B cell (primary cell): ENCODE measurements at regions not wholly inside any gene's neighbourhood (a gene's known extent, or its start where the extent isn't known, plus 50 kb on each side); places are given as distances from the start of the nearest gene placed in this dataset.

Experiments
- ATAC-seq: fragments of 200-7000 bp; cut with Tn5 transposase; one replicate; pipeline ENCODE4 v1.10.0; 2021; ENCODE audit warnings: low read depth, mild to moderate bottlenecking, moderate number of reproducible peaks, moderate library complexity
- CTCF ChIA-PET: fragments of 350-600 bp; sonication (Branson Sonifier 250); formaldehyde crosslinking; loops from one replicate; lab custom pipeline; 2021; ENCODE audit warnings: antibody characterized with exemption, inconsistent platforms; lab: Charles Lee
- POLR2A ChIA-PET: fragments of 350-600 bp; sonication (Branson Sonifier 250); formaldehyde crosslinking; loops from one replicate; lab custom pipeline; 2021; ENCODE audit warnings: antibody characterized with exemption; lab: Charles Lee
- DNase-seq: peaks from one replicate; pipeline ENCODE4 v3.0.0; 2013
- H2AFZ ChIP-seq: 2 replicates; pipeline ENCODE4 v1.6.1; 2012; ENCODE audit warnings: mild to moderate bottlenecking, low read depth, low read length; ENCODE audit not compliant: insufficient read depth, poor library complexity, severe bottlenecking
- H3K27ac ChIP-seq, 2 donors: 1 replicate in 1 of 2; 2 replicates in 1 of 2; pipeline ENCODE4 v1.5.1; 2012 to 2013; ENCODE audit warnings: low read length in 2 of 2, mild to moderate bottlenecking in 2 of 2, moderate library complexity in 1 of 2
- H3K27me3 ChIP-seq, 4 experiments: fragments of 200-600 bp in 1 of 4; sonication (generic) in 1 of 4; replicated peaks in 1 of 4; 1 replicate in 2 of 4; 2 replicates in 2 of 4; pipeline versions ENCODE4 v1.6.1 to v1.7.0; 2013 to 2016; ENCODE audit warnings: low read length in 3 of 4, mild to moderate bottlenecking in 2 of 4, mixed read lengths in 1 of 4, moderate library complexity in 1 of 4; ENCODE audit not compliant: insufficient read depth in 4 of 4, control insufficient read depth in 3 of 4; ENCODE audit errors: control extremely low read depth in 1 of 4
- H3K36me3 ChIP-seq, 2 experiments: replicated peaks in 1 of 2; 1 replicate in 1 of 2; 2 replicates in 1 of 2; pipeline versions ENCODE4 v1.6.1 to v1.7.1; 2013; ENCODE audit warnings: low read length in 1 of 2; ENCODE audit not compliant: insufficient read depth in 2 of 2, control insufficient read depth in 1 of 2; ENCODE audit errors: control extremely low read depth in 1 of 2, extremely low read depth in 1 of 2
- H3K4me1 ChIP-seq, 2 donors: fragments of 200-600 bp in 1 of 2; sonication (generic) in 1 of 2; 1 replicate in 1 of 2; 2 replicates in 1 of 2; pipeline versions ENCODE4 v1.5.1 to v1.6.1; 2013 to 2017; ENCODE audit warnings: low read length in 2 of 2; ENCODE audit not compliant: control insufficient read depth in 2 of 2, insufficient read depth in 2 of 2
- H3K4me2 ChIP-seq: replicated peaks from 2 replicates; pipeline ENCODE3; 2012; ENCODE audit warnings: mild to moderate bottlenecking, low read depth, low read length; ENCODE audit not compliant: poor library complexity, severe bottlenecking
- H3K4me3 ChIP-seq, 5 experiments: fragments of 200-600 bp in 1 of 5; sonication (generic) in 1 of 5; 1 replicate in 3 of 5; 2 replicates in 2 of 5; pipeline versions ENCODE4 v1.5.1 to v1.7.0; 2011 to 2016; ENCODE audit warnings: low read length in 4 of 5, mild to moderate bottlenecking in 4 of 5, low read depth in 2 of 5, control low read depth in 1 of 5, moderate library complexity in 1 of 5; ENCODE audit not compliant: insufficient read depth in 1 of 5; ENCODE audit errors: control extremely low read depth in 1 of 5, extremely low read depth in 1 of 5
- H3K79me2 ChIP-seq: fragments of 200-600 bp; sonication (generic); one replicate; pipeline ENCODE4 v1.6.0; 2016; ENCODE audit warnings: low read length; ENCODE audit not compliant: control insufficient read depth, insufficient read depth
- H3K9ac ChIP-seq: fragments of 200-600 bp; sonication (generic); 2 replicates; pipeline ENCODE4 v1.6.1; 2017; ENCODE audit warnings: mild to moderate bottlenecking, low read length, moderate library complexity
- H3K9me3 ChIP-seq, 3 donors: one replicate each; pipeline versions ENCODE4 v1.6.1 to v1.7.1; 2013; ENCODE audit warnings: low read length in 2 of 3; ENCODE audit not compliant: control insufficient read depth in 2 of 3, insufficient read depth in 1 of 3; ENCODE audit errors: control extremely low read depth in 1 of 3
- H4K20me1 ChIP-seq: 2 replicates; pipeline ENCODE4 v1.6.0; 2012; ENCODE audit warnings: mild to moderate bottlenecking, low read length; ENCODE audit not compliant: insufficient read depth, control insufficient read depth, poor library complexity, severe bottlenecking
- H3K27ac Mint-ChIP-seq: one replicate; pipeline ENCODE4 v1.8.0; 2021; ENCODE audit warnings: mixed read lengths
- H3K27me3 Mint-ChIP-seq: one replicate; pipeline ENCODE4 v1.8.0; 2021; ENCODE audit warnings: mixed read lengths
- H3K4me1 Mint-ChIP-seq: one replicate; pipeline ENCODE4 v1.8.0; 2021; ENCODE audit warnings: mixed read lengths
- H3K4me3 Mint-ChIP-seq: one replicate; pipeline ENCODE4 v1.8.0; 2021; ENCODE audit warnings: mixed read lengths
- H3K9me3 Mint-ChIP-seq: one replicate; pipeline ENCODE4 v1.8.0; 2022; ENCODE audit warnings: mixed read lengths; ENCODE audit not compliant: insufficient read depth
- EZH2 ChIP-seq: IDR thresholded peaks from 2 replicates; pipeline ENCODE4 v1.6.1; 2012; ENCODE audit warnings: borderline replicate concordance, low read depth, mild to moderate bottlenecking, moderate library complexity, low read length; ENCODE audit not compliant: insufficient read depth, poor library complexity, severe bottlenecking
- WGBS: methylation state at CpG from one replicate; pipeline ENCODE4 v1.1.5; 2013; ENCODE audit warnings: missing lambda C conversion rate; ENCODE audit not compliant: insufficient coverage; 5-methylcytosine and 5-hydroxymethylcytosine counted together
- intact Hi-C: fragments of 100-400 bp; cut with micrococcal nuclease; formaldehyde crosslinking; loops from one replicate; pipeline ENCODE4 v1.10.0; 2022
- TF ChIP-seq, protein P1 (sequence below): fragments of 200-600 bp; IDR thresholded peaks from one replicate; pipeline ENCODE4 v1.8.0; 2022; ENCODE audit warnings: antibody characterized with exemption, mild to moderate bottlenecking

DNA sequence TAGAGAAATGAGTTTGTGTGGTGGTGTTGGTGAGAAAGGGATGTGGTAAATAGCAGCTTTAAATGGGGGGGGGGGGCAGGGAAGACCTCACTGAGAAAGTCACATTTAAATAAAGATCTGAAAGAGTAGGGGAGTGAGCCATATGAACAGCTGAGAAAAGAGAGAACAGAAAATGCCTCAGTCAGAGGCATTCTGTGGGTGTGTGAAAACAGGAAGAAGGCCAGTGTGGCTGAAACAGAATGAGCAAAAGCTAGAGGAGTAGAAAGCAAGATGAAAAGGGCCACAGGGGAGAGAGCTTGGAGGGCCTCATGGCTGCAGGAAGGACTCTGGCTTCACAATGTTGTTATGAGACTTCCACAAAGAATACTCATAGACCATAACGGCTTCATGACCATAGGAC lies 783.3 kb downstream of the ZPLD1 start:
- no peaks in the 10 kb centered on the region for H3K4me1 ChIP-seq
- H3K4me2 ChIP-seq: no peak overlapping the region
- H3K27ac Mint-ChIP-seq: no peak overlapping the region
- no peaks in the 10 kb centered on the region for H4K20me1 ChIP-seq
- H3K9me3 Mint-ChIP-seq: peaks cover 4% of the 10 kb centered on the region
- H3K9ac ChIP-seq: no peak overlapping the region
- no peaks in the 10 kb centered on the region for H3K79me2 ChIP-seq
- H3K4me3 Mint-ChIP-seq: no peak overlapping the region
- TF ChIP-seq EZH2: no peak
- TF ChIP-seq, protein P1, sequence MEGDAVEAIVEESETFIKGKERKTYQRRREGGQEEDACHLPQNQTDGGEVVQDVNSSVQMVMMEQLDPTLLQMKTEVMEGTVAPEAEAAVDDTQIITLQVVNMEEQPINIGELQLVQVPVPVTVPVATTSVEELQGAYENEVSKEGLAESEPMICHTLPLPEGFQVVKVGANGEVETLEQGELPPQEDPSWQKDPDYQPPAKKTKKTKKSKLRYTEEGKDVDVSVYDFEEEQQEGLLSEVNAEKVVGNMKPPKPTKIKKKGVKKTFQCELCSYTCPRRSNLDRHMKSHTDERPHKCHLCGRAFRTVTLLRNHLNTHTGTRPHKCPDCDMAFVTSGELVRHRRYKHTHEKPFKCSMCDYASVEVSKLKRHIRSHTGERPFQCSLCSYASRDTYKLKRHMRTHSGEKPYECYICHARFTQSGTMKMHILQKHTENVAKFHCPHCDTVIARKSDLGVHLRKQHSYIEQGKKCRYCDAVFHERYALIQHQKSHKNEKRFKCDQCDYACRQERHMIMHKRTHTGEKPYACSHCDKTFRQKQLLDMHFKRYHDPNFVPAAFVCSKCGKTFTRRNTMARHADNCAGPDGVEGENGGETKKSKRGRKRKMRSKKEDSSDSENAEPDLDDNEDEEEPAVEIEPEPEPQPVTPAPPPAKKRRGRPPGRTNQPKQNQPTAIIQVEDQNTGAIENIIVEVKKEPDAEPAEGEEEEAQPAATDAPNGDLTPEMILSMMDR: no peak
- no peak overlapping the region for H2AFZ ChIP-seq
- H3K4me1 Mint-ChIP-seq: no peaks in the 10 kb centered on the region
- no peaks in the 10 kb centered on the region for H3K27me3 ChIP-seq
- H3K27me3 Mint-ChIP-seq: no peaks in the 10 kb centered on the region
- ChIA-PET POLR2A (no interaction called here), CTCF (no interaction called here)
- no peak for DNase-seq
- no peaks in the 10 kb centered on the region for H3K36me3 ChIP-seq
- no peak overlapping the region for H3K4me3 ChIP-seq
- H3K27ac ChIP-seq: no peak overlapping the region
- ATAC-seq: peak; percentile 36
- WGBS: no CpG with 5 or more reads among the region's 1 CpG
- no peaks in the 10 kb centered on the region for H3K9me3 ChIP-seq
- intact Hi-C loops: no loop called here

DNA sequence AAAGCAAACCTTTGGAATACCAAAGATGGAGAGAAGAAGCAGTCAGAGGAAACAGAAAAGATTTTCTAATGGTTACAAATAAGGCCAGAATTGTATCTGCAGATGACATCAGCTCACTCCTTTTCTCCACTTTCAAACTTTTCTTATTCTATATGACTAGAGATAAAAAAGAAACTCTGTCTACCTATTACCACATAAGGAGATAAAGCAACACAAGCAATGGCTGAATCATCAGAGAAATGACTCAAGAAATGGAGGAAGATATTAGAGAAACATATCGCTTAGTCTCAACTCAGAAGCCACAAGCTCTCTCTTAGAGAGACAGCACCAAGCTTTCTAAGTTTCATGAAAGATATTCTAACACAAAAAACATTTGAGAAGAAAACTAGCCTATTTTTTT lies 784.0 kb downstream of the ZPLD1 start:
- Histone ChIP-seq H4K20me1 (no peaks in the 10 kb centered on the region), H2AFZ (no peak overlapping the region), H3K4me3 (no peak overlapping the region), H3K9ac (no peak overlapping the region), H3K9me3 (no peaks in the 10 kb centered on the region), H3K36me3 (no peaks in the 10 kb centered on the region), H3K4me1 (no peaks in the 10 kb centered on the region), H3K79me2 (no peaks in the 10 kb centered on the region), H3K4me2 (no peak overlapping the region), H3K27ac (no peak overlapping the region), H3K27me3 (no peaks in the 10 kb centered on the region)
- Mint-ChIP-seq H3K27me3 (no peaks in the 10 kb centered on the region), H3K4me3 (no peak overlapping the region), H3K27ac (no peak overlapping the region), H3K4me1 (no peaks in the 10 kb centered on the region), H3K9me3 (peaks cover 4% of the 10 kb centered on the region)
- ChIA-PET CTCF (no interaction called here), POLR2A (no interaction called here)
- ATAC-seq (no peak), DNase-seq (no peak)
- no CpG with 5 or more reads among the region's 1 CpG for WGBS
- intact Hi-C loops: no loop called here
- no peak for TF ChIP-seq EZH2
- TF ChIP-seq, protein P1: no peak
